ENCODE measurements at regions not wholly inside any gene's neighbourhood (a gene's known extent, or its start where the extent isn't known, plus 50 kb on each side); places are given as distances from the start of the nearest gene placed in this dataset.
"Not testable (repeated sequence)": the region's sequence is repeated elsewhere in the genome, so short reads cannot be mapped to it uniquely, and the experiment has no call there.

GRCh38 chr4:101655857-101656256, 134.7 kb upstream of the BANK1 start:
- no peak for FAIRE-seq
- DNase-seq (ENCODE audit: insufficient read length, low spot score): no peak
- TF ChIP-seq CTCF (IDR thresholded peaks at IDR 0.05; ENCODE audit: insufficient read depth, missing control alignments): no peak

DNA sequence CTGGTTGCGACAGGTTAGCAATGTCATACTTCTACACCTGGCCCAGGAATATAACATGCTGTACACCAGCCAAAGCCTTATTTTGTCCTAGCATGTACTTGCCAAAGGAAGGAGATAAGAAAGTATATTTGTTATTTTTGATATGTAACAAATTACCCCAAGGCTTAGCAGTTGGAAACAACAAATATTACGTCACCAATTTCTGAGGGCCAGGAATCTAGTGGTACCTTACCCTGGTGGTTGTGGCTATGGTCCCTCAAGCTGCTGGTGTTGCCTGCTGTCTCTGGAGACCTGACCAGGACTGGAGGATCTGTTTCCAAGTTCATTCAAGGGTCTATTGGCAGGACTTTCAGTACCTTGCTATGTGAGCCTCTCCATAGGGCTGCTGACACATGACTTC, 135.5 kb upstream of the BANK1 start:
- no peak for TF ChIP-seq CTCF (IDR thresholded peaks at IDR 0.05; ENCODE audit: insufficient read depth, missing control alignments)
- FAIRE-seq: no peak
- no peak for DNase-seq (ENCODE audit: insufficient read length, low spot score)

- DNase-seq (ENCODE audit: insufficient read length, low spot score) (peak; percentile 28), FAIRE-seq (no peak)
- TF ChIP-seq CTCF (IDR thresholded peaks at IDR 0.05; ENCODE audit: insufficient read depth, missing control alignments): no peak
Observed at GRCh38 chr4:101651778-101652177, 138.8 kb upstream of the BANK1 start.

DNA sequence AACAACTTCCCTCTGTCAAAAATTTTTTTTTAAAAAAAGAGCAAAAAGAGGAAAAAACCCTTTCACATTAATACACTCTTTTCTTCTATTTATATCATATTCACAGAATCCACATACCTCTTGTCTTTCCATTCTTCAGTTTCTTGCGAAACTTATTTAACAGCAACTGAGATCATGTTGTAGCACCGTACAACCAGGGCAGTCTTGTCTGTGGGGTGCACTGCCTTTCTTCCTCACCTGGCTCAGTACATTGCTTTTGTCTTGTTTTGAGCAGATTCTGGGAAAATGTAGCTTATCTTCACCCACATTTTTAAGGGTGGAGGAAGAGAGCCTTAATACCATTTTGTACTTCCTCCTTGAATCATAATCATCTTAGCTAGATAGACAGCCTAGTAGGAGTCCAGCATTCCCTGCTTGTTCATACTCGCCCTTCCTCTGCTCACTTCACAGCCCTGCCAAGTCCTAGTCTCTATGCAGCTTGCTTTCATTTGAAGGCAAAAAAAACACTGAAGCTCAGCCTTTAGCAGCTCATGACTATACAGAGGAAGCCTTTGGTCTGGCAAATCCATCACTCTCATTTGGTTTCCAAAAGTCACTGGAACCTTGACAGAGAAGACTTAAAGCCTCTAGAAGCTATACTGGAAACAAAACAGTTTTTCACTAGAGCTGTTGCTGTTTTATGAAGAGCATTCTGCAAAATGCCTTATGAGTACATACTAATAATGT, 140.6 kb upstream of the BANK1 start:
- FAIRE-seq (no peak), DNase-seq (ENCODE audit: insufficient read length, low spot score) (no peak)
- TF ChIP-seq CTCF (IDR thresholded peaks at IDR 0.05; ENCODE audit: insufficient read depth, missing control alignments): no peak

GRCh38 chr4:101647710-101648034, 142.9 kb upstream of the BANK1 start:
- no peak for FAIRE-seq
- DNase-seq (ENCODE audit: insufficient read length, low spot score): no peak
- TF ChIP-seq CTCF (IDR thresholded peaks at IDR 0.05; ENCODE audit: insufficient read depth, missing control alignments): no peak

- DNase-seq (ENCODE audit: insufficient read length, low spot score) (no peak), FAIRE-seq (no peak)
- TF ChIP-seq CTCF (IDR thresholded peaks at IDR 0.05; ENCODE audit: insufficient read depth, missing control alignments): no peak
Observed at GRCh38 chr4:101644516-101644915, 146.0 kb upstream of the BANK1 start.

DNA sequence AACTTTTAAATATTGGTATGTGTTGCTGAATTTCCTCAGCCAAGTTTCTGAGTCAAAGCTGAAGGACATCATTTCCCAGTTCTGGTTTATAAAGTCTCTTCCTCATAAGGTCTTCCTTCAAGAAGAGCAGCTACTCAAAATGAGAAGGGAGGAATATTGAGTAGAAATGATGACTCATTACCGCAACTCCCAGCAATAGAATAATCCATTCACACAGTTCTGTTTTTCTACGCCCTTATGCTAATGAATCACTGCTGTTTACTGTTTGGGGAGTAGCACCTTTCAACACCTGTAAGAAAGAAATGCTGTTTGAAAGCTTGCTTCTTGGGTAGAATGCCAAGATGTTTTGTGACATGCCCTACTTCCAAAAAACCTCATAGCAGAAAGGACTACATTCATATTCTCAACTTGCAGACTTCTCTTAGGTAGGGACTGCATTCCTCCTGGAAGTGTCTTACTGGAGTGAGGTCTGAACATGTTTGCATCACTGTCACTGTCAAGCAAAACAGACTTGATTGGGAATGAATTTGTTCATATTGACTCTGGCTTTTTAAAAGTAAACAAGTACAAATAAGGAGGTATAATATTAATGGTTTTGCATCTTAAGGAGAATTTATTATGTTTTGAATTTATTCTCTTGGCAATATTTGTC, 147.2 kb upstream of the BANK1 start:
- no peak for FAIRE-seq
- DNase-seq (ENCODE audit: insufficient read length, low spot score): no peak
- TF ChIP-seq CTCF (IDR thresholded peaks at IDR 0.05; ENCODE audit: insufficient read depth, missing control alignments): no peak

GRCh38 chr4:101632766-101633165, 157.8 kb upstream of the BANK1 start:
- DNase-seq (ENCODE audit: insufficient read length, low spot score); FAIRE-seq: not testable (repeated sequence)
